KG1 (cell line): ENCODE measurements at regions not wholly inside any gene's neighbourhood (a gene's known extent, or its start where the extent isn't known, plus 50 kb on each side); places are given as distances from the start of the nearest gene placed in this dataset.

Experiments
- DNase-seq: peaks from one replicate; lab custom pipeline; 2025; lab: John Stamatoyannopoulos, UW

DNA sequence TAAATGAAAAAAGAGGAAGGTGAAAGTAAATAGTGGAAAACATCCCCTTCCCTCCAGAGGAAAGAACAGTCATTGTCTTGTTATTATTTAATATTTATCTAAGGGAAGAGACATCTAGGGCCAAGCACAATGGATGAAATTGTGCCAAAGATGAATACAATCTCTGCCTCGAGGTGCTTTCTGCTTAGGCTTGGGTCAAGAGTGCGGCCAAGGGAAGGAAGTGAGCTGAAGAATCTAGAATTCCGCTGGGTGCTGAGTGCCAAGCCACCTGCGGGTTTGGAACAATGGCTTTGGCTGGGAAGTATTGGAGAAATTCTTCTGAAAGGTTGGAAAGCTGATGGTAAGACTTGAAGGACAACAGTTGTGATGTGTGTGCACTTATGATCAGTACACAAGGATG, 531.3 kb upstream of the FZD8 start:
- no peak for DNase-seq

DNA sequence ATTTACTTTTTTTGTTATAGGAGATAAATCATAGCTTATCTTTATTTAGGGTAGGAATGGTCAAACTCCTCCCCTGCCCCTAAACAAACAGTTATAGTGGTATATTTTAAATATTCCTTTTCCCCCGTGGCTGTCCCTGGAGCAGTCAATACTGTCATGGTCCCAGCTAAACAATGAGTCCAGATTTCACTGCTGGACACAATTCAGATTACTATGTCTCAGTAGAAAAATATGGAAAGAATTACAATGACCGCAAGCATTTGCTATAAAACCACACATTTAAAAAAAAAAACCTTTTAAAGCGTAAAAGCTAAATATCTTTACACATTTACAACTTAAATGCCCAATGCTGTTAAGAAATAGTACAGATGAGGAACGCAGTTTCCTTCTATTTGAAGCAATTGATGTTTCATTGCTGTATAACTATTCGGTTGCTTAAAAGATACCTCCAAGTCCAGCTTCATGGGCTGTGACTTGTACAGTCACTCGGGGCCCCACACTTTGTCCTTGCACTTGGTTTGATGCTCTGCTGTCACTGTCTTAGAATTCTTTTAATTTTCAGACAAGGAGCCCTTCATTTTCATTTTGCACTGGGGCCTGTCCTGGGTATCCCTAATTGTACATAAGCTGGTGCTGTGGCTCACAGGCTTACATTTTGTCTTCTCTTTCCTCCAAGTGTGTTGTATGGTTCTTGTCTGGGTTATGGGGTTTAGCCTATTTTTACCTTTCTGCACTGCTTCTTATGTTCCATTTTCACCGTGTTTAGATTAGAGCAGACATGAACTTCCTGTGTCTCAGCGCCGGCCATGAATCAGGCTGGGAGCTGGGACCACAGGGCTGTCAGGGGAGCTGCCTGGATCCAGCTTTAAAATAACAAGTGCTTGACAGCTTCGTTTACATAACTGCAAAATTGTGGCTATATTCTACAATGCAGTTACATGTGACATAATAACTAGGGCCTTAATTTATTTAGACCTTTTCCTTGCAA, 530.2 kb upstream of the FZD8 start:
- no peak for DNase-seq

DNA sequence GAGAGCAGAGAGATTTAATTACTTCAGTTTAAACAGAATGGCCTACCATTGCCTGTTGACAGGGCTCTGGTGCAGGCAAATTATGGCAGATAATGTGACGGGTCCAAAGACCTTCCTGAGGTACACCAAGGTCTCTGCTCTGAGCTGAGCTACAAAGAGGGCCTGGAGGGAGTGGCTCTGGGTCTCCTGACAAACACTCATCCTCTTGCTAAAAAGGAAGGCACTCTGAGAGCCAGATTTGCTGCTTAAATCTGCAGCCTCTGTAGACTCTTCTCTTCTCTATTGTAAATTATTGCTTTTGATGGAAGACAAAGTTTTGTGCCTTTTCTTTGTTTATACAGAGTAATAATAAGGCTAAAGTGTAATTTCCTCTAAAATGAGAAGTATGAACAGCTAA, 529.5 kb upstream of the FZD8 start:
- no peak for DNase-seq

DNA sequence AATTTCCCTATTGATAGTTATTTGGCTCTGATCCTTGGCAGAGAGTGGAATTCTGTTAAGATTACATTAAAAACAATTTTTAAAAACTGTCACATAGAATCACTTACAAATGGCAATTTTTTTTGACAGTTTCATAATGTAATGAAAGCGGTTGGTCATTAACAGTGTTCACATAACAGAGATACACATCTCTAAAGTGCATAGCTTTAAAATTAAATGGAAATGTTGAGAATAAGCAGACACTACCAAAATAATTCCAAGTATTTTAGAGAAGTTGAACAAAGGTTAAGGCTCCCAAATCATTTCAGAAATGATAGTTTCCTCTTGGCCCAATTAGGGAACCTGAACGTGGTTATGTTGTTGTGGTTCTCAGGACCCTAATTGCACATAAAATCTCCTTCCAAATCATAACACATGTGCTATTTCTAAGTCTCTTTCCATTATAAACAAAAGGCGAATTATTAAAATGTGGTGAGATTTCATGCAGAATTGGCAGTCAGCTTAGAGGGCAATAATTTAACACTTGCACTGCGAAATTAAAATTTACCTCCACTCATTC, 528.9 kb upstream of the FZD8 start:
- DNase-seq = no peak

DNA sequence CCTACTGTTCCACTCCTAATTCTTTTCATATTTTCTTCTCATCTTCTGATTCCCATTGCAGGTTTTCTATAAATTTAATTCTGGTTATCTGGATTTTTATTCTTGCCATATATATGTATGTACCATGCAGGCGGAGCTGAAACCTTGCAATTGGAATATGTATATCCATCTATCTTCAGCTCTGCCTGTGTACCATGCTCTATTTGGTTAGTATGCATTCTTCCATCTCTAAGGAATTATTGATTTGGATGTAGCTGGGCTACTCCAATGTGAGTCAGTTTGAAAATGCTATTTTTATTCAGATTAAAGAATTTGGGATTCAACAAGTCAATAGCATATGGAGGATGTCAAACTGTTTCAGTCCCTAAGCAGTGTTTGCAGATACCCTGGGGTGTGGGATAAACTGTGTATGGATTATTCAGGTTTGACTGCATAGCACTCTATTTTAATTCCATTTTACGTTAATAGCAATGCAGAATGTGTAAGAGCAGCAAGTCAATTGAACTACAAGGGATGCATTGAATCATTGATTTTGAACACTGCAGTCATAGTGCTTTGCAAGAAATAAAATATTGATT, 528.1 kb upstream of the FZD8 start:
- DNase-seq = no peak

DNA sequence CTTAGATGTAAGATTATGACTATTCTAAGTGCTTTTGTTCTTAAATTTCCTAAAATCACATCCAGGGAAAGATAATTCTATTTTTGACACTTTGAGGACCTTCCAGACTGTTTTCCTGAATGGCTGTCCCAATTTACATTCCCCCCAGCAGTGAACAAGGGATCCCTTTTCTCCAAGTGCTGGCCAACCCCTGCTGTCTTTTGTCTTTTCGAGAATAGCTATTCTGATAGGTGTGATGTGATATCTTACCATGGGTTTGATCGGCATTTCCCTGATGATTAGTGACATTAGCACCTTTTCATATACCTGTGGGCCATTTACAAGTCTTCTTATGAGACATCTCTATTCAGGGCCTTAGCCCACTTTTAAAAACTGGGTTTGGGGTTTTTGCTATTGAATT, 526.7 kb upstream of the FZD8 start:
- DNase-seq = no peak

DNA sequence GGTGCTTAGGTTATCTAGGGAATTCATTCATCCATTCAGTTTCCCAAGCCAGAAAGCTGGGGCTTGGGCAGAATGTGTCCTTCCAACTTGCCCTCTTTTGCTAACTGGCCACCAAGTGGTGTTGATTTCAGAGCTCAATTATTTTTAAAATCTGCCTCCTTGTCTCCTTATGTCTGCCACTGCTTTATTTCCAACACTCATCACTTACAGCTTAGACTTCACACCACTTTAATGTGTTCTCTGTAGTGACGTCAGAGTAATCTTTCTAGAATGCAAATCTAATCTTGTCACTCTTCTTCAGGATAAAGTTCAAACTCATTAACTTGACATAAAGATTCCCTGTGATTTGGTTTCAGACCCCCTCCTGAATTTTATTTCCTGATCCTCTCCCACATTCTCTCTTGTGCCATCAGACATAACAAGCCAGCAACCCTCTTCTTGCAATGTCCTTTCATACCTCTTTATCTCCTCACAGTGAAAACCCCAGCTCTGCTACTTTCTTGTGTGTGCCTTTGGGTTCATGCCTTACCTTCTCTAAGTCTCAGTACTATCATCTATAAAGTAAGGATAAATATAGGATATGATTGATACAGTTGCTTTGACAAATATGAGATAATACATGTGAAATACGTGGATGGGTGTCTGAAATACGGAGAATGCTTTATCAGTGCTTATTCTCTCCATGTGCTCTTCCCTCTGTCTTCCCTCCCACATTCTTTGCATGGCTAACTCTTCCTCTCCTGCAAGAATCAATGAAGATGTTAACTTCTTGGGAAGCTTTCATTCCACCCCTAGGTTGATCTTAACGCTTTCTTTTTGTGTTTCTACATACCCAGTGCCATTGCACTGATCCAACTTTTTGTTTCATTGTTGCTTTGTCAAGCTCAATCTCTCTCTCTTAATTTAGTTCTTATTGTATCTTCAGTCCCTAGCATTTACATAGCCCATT, 522.7 kb upstream of the FZD8 start:
- DNase-seq = no peak

DNA sequence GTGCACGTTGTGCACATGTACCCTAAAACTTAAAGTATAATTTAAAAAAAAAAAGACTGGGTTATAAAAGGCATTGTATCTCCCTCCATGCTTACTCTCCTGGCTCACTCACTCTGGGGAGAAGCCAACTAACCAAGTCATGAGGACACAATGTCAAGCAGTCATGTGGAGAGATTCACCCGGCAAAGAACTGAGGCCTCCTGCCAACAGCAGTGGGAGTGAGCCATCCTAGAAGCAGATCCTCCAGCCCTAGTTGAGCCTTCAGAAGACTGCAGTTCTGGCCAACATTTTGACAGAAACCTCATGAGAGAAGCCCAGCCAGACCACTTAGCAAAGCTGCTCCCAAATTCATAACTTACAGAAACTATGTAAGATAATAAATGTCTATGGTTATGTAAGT, 521.7 kb upstream of the FZD8 start:
- no peak for DNase-seq

DNA sequence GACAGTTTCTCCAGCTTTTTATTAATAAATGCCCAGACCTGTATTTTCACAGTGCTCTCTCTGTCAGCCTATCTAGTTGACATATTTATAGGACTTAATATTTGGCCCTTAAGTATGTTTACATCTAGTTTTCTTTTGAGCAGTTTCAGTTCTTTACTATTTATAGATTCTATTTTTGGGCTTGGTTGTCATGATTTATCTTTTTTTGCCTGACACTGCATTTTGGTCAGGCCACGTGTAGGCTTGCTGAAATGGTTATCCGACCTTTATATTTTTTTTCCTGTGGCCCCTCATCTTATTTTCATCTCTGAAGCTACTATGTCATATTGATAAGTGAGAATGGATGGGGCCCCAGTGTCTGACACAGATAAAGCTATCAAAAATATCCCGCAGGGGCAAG, 515.4 kb upstream of the FZD8 start:
- no peak for DNase-seq

DNA sequence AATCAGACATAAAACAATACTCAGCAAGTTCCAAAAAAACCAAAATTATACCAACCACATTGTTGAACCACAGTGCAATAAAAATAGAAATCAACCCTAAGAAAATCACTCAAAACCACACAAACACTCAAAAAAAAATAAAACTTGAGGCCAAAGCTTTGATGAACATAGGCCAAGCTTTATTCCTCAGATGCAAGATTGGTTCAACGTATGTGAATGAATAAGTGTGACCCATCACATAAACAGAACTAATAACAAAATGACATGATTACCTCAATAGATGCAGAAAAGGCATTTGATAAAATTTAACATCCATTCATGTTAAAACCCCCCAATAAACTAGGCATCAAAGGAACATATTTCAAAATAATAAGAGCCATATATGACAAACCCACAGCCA, 506.1 kb upstream of the FZD8 start:
- no peak for DNase-seq

DNA sequence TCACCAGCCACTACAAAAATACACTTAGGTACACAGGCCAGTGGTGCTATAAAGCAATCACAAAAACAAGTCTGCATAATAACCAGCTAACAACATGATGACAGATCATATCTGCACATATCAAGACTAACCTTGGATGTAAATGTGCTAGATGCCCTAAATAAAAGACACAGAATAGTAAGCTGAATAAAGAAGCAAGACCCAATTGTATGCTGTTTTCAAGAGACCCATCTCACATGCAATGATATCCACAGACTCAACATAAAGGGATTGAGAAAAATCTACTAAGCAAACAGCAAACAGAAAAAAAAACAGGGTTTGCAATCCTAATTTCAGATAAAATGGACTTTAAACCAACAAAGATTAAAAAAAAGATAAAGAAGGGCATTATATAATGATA, 505.4 kb upstream of the FZD8 start:
- DNase-seq = no peak

DNA sequence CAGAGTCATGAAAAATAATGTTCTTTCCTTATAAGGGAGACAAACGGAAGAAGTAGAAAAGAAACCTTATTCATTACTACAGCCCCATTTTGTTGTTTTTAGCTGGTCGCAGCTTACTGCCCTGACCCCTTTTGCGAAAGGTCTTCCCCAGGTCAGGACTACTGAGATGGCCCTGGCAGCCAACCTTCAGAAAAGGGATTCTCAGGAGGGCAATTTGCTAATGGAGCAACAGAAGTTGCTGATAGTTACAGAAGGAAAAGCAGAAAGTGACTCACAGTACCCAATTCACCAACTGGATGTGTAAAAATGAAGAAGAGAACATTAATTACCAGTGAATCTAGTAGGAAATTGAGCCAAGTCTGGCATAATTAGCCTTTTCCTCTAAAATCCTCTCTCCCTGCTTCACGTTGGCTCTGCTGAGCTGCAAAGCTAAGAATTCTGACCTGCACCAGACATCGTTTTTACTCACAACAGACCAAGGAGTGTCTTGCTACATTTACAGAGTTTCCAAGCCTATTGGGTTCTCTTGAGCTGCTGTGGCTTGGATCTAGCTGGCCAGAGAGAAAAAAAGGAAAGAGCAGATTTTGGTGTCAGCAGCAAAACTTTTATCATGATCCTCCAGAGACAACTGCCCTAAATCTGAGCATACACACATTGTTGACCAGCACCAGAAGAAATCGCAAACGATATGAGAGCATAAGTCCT, 499.9 kb upstream of the FZD8 start:
- no peak for DNase-seq

DNA sequence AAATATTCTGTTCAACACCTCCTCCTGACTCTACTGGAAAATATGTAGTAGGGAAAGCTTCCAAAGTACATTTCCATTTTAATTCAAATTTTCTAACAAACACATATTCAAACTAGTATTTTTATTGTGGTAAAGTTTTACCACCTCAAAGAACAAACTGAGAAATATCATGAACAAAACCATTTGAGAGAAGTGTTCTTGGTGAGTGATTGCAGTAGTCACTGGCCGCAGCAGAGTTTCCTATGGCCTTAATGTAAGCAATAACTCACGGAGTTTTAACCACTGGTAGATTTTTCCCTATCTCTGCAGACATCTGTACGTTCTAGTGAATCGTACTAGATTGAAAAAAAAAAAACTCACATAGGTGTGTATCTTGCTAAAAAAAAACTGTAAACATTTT, 487.0 kb upstream of the FZD8 start:
- DNase-seq = no peak

DNA sequence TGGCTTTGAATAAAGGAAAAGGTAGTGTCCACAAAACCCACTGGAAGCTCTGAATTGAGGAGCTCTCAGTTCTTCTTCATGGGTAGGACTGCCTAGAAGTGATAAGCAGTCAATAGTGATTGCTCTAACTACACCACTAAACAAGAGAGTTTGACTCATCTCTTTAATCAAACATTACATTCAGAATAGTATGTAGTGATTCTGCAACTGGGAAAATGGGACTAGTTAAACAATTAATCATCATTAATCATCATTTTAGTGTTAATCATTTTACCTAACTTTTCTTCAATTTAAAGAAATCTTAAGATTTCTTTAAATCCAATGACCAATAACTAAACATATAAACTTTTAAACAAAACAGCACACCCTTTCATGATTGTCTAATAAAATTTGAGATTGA, 484.0 kb upstream of the FZD8 start:
- no peak for DNase-seq

DNA sequence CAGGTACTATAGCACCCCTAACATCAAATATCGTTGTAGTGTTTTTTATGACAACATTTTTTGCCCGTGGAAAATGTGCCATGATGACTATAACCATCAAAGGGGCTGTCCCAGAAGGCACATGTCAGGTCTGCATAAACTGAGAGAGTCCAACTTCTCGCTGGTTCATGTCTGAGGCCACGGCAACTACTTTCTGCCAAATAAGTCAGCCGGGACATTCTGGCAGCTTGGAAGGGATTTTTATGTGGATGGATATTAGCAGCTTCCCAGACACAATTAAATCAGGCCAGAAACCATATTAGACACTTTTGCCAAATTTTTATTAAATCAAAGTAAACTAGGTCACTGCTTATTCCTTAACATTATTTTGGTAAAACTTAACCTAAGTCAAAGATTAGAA, 477.4 kb upstream of the FZD8 start:
- DNase-seq = no peak

DNA sequence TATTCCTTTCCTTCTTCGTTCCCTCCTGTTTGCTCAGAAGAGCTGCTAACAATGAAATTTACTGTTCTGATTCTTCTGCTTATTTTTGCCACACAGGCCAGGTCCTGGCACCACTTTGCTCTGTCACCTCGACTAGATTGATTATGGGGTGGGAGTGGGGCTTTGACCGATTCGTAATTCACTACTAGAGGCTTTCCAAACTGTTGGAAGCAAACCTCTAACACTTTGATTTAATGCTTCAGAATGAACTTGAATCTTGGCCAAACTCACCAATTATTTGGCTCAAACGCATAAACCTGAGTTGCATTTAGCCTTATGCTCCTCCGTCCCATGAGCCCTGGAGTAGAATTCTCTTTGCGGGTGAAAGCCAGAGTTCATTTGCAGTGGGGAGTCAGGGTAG, 476.2 kb upstream of the FZD8 start:
- DNase-seq = no peak

DNA sequence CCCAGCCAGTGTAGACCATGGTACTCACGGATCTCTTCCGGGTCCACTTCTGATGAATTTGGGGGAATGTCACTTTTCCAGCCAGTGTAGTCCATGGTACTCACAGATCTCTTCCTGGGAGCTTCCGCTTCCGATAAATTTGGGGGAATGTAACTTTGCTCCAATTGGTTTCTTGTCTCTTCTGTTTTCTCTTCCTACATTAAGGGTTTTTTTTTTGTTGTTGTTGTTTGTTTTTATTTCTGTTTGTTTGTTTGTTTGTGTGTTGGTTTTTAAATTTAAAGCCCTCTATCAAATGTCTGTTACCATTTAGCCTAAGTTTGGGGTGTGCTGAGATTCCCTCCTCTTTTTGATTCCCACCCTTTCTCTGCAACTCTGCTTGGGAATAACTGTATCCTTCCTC, 475.8 kb upstream of the FZD8 start:
- DNase-seq = no peak

DNA sequence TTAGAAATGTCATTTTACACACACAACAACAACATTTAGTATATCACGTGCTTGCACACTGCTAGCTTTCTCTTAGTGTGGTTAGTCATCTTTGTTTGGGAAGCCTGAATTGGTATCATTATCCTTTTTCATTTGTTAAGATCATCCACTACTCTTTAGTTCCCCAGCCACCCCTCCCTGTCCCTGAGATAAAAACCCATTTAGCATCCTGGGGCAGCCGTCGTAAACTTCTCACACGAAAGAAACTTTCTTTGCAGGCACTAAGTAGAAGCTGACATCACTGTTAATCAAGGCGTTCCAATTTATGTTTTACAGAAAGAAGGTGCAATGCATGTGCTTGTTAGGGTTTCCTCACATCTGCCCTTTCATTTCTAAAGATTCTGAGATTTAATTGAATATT, 475.1 kb upstream of the FZD8 start:
- no peak for DNase-seq

DNA sequence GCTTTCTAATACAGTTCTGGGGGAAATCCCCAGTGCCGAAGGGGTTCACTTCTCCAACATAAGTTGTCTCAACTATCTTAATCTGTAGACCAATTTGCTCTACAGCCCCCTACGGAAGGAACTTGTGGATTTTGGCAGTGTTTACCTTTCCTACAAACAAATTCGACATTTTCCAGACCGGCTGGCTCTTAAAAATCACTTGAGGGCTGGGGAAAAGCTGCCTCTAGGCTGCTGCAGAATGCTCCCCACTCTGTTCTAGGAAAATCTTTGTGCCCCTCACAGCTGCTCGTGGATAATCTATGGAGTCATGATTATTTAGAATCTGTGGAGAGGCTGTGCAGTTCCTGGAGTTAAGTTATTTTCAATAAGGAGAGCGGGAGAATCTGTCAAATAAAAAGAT, 474.6 kb upstream of the FZD8 start:
- no peak for DNase-seq

DNA sequence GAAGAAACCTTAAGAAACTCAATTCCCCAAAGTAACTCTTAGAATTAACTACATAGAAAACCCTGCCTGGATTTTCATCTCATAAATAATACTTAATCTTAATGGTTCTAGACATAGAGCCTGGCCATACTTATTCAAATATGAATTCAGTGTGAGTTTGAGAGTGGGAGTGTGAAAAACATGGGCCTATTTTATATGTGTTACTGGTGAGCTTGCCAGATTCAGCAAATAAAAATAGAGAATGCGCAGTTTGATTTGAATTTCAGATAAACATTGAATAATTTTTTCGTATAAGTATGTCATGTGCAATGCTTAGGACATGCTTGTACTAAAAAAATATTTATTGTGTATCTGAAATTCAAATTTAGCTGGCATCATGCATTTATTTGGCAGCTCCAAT, 473.9 kb upstream of the FZD8 start:
- DNase-seq = no peak

DNA sequence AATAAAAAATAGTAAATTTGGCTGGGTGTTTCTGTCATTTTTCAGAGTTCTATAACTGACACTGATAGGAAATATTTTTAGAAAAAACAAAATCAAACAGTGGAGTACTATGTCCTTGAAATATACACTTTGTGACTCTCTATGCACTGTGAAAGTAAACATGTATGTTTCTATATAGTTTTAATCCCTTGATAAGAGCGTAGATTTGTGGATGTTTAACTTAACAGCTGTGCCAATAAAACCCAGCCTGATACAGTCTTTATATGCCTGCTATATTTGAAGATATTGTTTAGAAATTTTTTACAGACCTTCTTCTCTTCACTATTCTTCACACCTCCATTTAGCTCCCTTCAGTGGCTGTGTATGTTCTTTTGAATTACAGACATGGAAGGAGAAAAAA, 473.3 kb upstream of the FZD8 start:
- DNase-seq = no peak

DNA sequence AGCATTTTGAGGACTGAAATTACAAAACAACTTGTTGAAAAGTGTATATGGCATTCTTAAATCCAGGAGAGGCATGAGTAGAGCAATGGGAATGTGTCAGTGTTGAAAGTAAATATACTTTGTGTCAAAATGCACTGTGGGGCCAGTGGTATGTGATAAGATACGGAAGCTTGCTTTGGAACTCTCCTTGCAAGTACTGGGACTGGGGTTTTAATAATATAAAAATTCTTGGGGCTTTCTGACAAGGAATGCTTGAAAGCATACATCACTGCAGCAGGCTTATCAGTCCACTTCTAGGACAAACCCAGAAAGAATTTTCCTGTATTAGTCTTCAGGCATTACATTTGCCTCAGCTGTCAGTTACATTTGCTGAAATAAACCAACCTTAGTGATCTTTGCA, 472.8 kb upstream of the FZD8 start:
- no peak for DNase-seq
